ENCODE measurements at regions not wholly inside any gene's neighbourhood (a gene's known extent, or its start where the extent isn't known, plus 50 kb on each side); places are given as distances from the start of the nearest gene placed in this dataset.

DNA sequence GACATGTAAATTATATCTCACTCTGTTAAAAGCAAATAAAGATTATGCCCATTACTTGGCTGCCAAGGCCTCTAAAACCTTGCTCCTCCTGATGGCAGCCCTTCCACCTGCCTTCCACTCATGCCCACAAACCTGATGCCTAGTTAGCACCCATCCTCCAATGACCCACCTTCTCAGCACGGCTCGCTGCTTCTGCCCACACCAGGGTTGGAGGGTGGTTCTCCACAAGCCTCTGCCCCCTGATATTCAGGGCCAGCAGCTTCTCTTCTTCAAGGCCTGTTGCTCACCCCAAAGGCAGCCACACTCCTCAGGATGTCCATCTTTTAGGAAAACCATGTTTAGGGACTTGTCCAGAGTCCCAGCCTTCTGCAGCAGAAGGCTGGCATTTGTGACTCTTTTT lies 263.4 kb upstream of the TLE3 start:
- Mint-ChIP-seq H3K27me3 (ENCODE audit: low read depth) (no peaks in the 10 kb centered on the region), H3K9me3 (peaks cover 8% of the 10 kb centered on the region), H3K4me3 (no peak overlapping the region), H3K36me3 (no peaks in the 10 kb centered on the region), H3K27ac (no peak overlapping the region), H3K4me1 (peaks cover 46% of the 10 kb centered on the region)
- no peak for DNase-seq (ENCODE audit: low spot score in 2 of 2, unreplicated experiment in 2 of 2)
- TF ChIP-seq, protein P1, sequence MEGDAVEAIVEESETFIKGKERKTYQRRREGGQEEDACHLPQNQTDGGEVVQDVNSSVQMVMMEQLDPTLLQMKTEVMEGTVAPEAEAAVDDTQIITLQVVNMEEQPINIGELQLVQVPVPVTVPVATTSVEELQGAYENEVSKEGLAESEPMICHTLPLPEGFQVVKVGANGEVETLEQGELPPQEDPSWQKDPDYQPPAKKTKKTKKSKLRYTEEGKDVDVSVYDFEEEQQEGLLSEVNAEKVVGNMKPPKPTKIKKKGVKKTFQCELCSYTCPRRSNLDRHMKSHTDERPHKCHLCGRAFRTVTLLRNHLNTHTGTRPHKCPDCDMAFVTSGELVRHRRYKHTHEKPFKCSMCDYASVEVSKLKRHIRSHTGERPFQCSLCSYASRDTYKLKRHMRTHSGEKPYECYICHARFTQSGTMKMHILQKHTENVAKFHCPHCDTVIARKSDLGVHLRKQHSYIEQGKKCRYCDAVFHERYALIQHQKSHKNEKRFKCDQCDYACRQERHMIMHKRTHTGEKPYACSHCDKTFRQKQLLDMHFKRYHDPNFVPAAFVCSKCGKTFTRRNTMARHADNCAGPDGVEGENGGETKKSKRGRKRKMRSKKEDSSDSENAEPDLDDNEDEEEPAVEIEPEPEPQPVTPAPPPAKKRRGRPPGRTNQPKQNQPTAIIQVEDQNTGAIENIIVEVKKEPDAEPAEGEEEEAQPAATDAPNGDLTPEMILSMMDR (IDR thresholded peaks at IDR 0.05; ENCODE audit: unreplicated experiment) = no peak

DNA sequence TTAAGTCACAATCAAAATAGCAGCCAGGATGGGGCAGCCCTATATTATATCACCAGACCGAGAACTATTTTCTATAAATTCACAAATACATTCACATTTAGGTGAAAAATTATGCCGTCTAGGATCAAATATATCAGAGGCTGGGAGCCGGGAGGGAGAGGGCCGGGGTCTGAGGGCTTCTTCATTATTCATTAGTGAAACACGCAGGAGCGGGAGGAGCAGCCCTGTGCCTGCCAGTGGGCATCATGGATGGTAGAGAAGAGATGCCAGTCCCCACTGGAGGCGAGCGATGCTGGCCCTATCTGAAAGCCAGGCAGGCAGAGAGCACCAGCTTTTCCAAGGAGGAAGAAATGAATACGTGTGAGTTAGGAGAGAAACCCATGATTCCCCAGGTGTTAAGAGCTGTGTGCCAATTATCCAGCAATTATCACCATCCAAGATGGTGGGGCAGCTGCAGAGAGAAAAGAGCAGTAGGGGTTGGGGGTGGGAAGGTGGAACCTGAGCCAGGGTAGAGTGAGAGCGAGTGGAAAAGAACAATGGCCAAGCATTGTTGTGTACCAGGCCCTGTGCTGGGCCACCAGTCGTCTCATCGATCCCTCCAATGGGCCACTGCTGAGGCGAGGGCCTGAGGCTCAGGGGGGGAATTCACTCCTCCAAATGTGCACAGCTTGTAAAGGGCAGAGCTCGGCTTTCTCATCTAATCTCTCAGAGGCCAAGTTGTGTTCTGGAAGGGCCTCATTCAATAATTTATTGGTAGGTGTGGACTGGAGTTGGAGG lies 261.3 kb upstream of the TLE3 start:
- DNase-seq (ENCODE audit: low spot score in 2 of 2, unreplicated experiment in 2 of 2) = peak in 1 of 2 experiments; percentile 30
- no peaks in the 10 kb centered on the region for H3K36me3 Mint-ChIP-seq
- peaks cover 3% of the 10 kb centered on the region for H3K9me3 Mint-ChIP-seq
- no peaks in the 10 kb centered on the region for H3K27me3 Mint-ChIP-seq (ENCODE audit: low read depth)
- no peak overlapping the region for H3K4me3 Mint-ChIP-seq
- TF ChIP-seq, protein P1 (IDR thresholded peaks at IDR 0.05; ENCODE audit: unreplicated experiment) = no peak
- H3K27ac Mint-ChIP-seq = no peak overlapping the region
- peaks cover 63% of the 10 kb centered on the region for H3K4me1 Mint-ChIP-seq

DNA sequence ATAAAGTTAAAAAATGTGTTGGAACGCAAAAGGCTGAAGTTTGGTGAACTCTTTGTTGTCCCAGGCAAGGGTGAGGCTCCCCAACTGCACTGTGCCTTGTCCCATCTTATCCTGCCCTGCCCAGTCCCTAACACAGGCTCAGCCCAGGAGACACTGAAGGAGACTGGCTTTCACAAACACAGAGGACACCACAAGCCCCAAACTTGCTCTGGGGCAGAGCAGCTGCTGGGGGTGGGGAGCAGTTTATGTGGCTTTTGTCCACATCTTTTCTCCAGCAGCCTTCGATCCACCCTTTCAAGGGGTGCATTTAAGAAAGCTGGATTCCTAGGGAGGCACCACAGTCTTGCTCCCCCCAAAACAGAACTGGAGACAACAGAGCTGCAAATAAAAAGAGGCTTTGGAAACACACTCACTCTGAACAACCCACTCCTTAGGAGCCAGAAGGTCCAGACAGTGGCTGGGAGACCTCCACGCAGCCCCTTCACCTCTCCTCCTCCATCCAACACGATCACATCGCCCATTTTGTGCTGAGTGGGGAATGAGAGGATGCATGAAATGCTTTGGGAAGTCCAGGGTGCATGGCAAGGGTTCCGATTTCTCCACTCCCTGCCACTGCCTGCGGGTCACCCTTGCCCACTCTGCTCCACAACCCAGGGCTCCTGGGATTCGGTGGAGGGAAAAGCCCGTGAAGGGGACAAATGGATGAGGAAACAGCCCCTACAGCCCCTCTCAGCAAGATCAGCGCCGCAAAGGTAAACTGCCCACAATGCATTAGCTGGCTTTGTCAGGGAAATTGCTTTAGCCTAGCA lies 260.5 kb upstream of the TLE3 start:
- Mint-ChIP-seq H3K27ac (no peak overlapping the region), H3K4me3 (no peak overlapping the region), H3K9me3 (no peaks in the 10 kb centered on the region), H3K4me1 (peaks cover 66% of the 10 kb centered on the region), H3K36me3 (no peaks in the 10 kb centered on the region), H3K27me3 (ENCODE audit: low read depth) (no peaks in the 10 kb centered on the region)
- TF ChIP-seq, protein P1 (IDR thresholded peaks at IDR 0.05; ENCODE audit: unreplicated experiment) = no peak
- DNase-seq (ENCODE audit: low spot score in 2 of 2, unreplicated experiment in 2 of 2) = peak in 1 of 2 experiments; percentile 34

DNA sequence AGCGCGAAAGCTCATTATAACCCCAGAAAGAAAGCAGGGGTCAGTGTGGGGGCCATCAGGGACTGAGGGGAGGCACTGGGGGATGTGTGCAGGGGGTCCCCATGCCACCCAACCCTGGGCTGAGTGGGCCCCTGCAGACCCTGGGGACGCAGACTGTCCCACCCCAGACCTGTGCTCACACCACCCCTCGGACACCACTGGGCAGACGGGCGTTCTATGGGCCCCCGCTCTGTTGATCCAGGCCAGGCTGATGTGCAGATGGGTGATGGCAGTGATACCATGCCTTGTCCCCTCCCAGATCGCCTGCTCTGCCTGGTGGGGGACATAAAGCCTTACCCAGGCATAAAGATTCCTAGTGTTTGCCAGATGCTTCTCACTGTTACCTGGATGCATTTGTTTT lies 259.7 kb upstream of the TLE3 start:
- H3K4me3 Mint-ChIP-seq = no peak overlapping the region
- no peaks in the 10 kb centered on the region for H3K27me3 Mint-ChIP-seq (ENCODE audit: low read depth)
- no peak overlapping the region for H3K27ac Mint-ChIP-seq
- no peaks in the 10 kb centered on the region for H3K9me3 Mint-ChIP-seq
- TF ChIP-seq, protein P1 (IDR thresholded peaks at IDR 0.05; ENCODE audit: unreplicated experiment) = no peak
- H3K36me3 Mint-ChIP-seq = no peaks in the 10 kb centered on the region
- peak in 1 of 2 experiments; percentile 22 for DNase-seq (ENCODE audit: low spot score in 2 of 2, unreplicated experiment in 2 of 2)
- H3K4me1 Mint-ChIP-seq = peaks cover 62% of the 10 kb centered on the region

DNA sequence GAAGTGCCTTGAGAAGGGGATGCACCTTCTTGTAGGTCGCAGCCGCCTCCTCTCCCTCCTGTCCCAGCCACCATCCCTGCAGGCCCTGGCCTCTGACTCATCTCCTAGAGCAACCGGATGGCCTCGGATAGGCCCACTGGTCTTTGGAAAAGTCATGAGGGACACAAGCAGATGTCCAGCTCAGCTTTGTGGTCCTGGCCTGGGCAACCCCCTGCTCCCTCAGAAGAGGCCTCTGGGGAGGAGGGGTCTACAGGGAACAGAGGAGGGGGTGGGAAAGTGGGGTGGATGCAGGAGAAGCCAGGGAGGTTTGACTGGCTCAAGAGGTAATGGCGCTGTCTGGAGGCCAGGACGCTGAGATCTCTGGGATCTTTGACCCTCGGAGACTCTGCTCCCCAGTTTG lies 259.2 kb upstream of the TLE3 start:
- H3K4me1 Mint-ChIP-seq = peaks cover 62% of the 10 kb centered on the region
- no peaks in the 10 kb centered on the region for H3K27me3 Mint-ChIP-seq (ENCODE audit: low read depth)
- TF ChIP-seq, protein P1 (IDR thresholded peaks at IDR 0.05; ENCODE audit: unreplicated experiment) = no peak
- H3K36me3 Mint-ChIP-seq = no peaks in the 10 kb centered on the region
- DNase-seq (ENCODE audit: low spot score in 2 of 2, unreplicated experiment in 2 of 2) = peak in 1 of 2 experiments; percentile 27
- no peaks in the 10 kb centered on the region for H3K9me3 Mint-ChIP-seq
- H3K27ac Mint-ChIP-seq = no peak overlapping the region
- no peak overlapping the region for H3K4me3 Mint-ChIP-seq
